ENCODE measurements at regions not wholly inside any gene's neighbourhood (a gene's known extent, or its start where the extent isn't known, plus 50 kb on each side); places are given as distances from the start of the nearest gene placed in this dataset.

- TF ChIP-seq CTCF (IDR thresholded peaks at IDR 0.05) (no peak), POLR2A (IDR thresholded peaks at IDR 0.05) (no peak)
Observed at GRCh38 chr7:110105307-110105706, 985.6 kb upstream of the LRRN3 start.

Data from right lobe of liver (tissue), 4 donors.